ENCODE measurements at regions not wholly inside any gene's neighbourhood (a gene's known extent, or its start where the extent isn't known, plus 50 kb on each side); places are given as distances from the start of the nearest gene placed in this dataset.

GRCh38 chr4:162458051-162458450 lies 294.3 kb upstream of the FSTL5 start:
- H3K36me3 ChIP-seq: no peaks in the 10 kb centered on the region
- H3K27me3 ChIP-seq: no peaks in the 10 kb centered on the region
- 86 to 87% methylated on average over 6 of the region's 6 CpGs for whole genome bisulfite sequencing, 2 donors
- H3K9me3 ChIP-seq: no peaks in the 10 kb centered on the region
- no peak overlapping the region for H3K27ac ChIP-seq
- TF ChIP-seq POLR2AphosphoS5 (IDR thresholded peaks at IDR 0.05): no peak
- TF ChIP-seq EP300 (IDR thresholded peaks at IDR 0.05): no peak
- TF ChIP-seq CTCF (IDR thresholded peaks at IDR 0.05): no peak
- no peaks in the 10 kb centered on the region for H3K4me1 ChIP-seq
- no peak overlapping the region for H3K4me3 ChIP-seq
- DNase-seq: no peak
- intact Hi-C loops (cut with DNase I): no loop called here

- Histone ChIP-seq H3K36me3 (no peaks in the 10 kb centered on the region), H3K4me3 (no peak overlapping the region), H3K27ac (no peak overlapping the region), H3K9me3 (no peaks in the 10 kb centered on the region), H3K4me1 (no peaks in the 10 kb centered on the region), H3K27me3 (no peaks in the 10 kb centered on the region)
- intact Hi-C loops (cut with DNase I): no loop called here
- no peak for TF ChIP-seq POLR2AphosphoS5 (IDR thresholded peaks at IDR 0.05)
- no peak for TF ChIP-seq EP300 (IDR thresholded peaks at IDR 0.05)
- no peak for TF ChIP-seq CTCF (IDR thresholded peaks at IDR 0.05)
- no peak for TF ChIP-seq POLR2A (IDR thresholded peaks at IDR 0.05)
- 49 to 81% methylated on average over 5 of the region's 5 CpGs for WGBS, 2 donors
- DNase-seq: no peak
These were observed 293.5 kb upstream of the FSTL5 start for GRCh38 chr4:162457071-162457865.

- intact Hi-C loops (cut with DNase I): no loop called here
- no peak for TF ChIP-seq POLR2AphosphoS5 (IDR thresholded peaks at IDR 0.05)
- no peak for TF ChIP-seq EP300 (IDR thresholded peaks at IDR 0.05)
- no peak for TF ChIP-seq POLR2A (IDR thresholded peaks at IDR 0.05)
- TF ChIP-seq CTCF (IDR thresholded peaks at IDR 0.05): no peak
- Histone ChIP-seq H3K27me3 (no peaks in the 10 kb centered on the region), H3K4me1 (no peaks in the 10 kb centered on the region), H3K36me3 (no peaks in the 10 kb centered on the region), H3K9me3 (no peaks in the 10 kb centered on the region), H3K4me3 (no peak overlapping the region), H3K27ac (no peak overlapping the region)
- WGBS, 2 donors: 76 to 81% methylated on average over 3 of the region's 3 CpGs
- no peak for DNase-seq
These were observed 292.3 kb upstream of the FSTL5 start for GRCh38 chr4:162456106-162456505.

- no peak for DNase-seq
- H3K27me3 ChIP-seq: no peaks in the 10 kb centered on the region
- H3K4me1 ChIP-seq: no peaks in the 10 kb centered on the region
- TF ChIP-seq POLR2A (IDR thresholded peaks at IDR 0.05) (no peak), CTCF (IDR thresholded peaks at IDR 0.05) (no peak), EP300 (IDR thresholded peaks at IDR 0.05) (no peak)
- no peak overlapping the region for H3K27ac ChIP-seq
- no peak overlapping the region for H3K4me3 ChIP-seq
- no peaks in the 10 kb centered on the region for H3K9me3 ChIP-seq
- intact Hi-C loops (cut with DNase I): no loop called here
- H3K36me3 ChIP-seq: no peaks in the 10 kb centered on the region
These were observed 286.8 kb upstream of the FSTL5 start for GRCh38 chr4:162450531-162451035.

GRCh38 chr4:162443510-162443909 lies 279.7 kb upstream of the FSTL5 start:
- Histone ChIP-seq H3K4me3 (no peak overlapping the region), H3K27me3 (no peaks in the 10 kb centered on the region), H3K27ac (no peak overlapping the region), H3K36me3 (no peaks in the 10 kb centered on the region), H3K9me3 (no peaks in the 10 kb centered on the region), H3K4me1 (no peaks in the 10 kb centered on the region)
- no peak for DNase-seq
- TF ChIP-seq POLR2A (IDR thresholded peaks at IDR 0.05) (no peak), CTCF (IDR thresholded peaks at IDR 0.05) (no peak), POLR2AphosphoS5 (IDR thresholded peaks at IDR 0.05) (no peak), EP300 (IDR thresholded peaks at IDR 0.05) (no peak)
- intact Hi-C loops (cut with DNase I): no loop called here
- WGBS, 2 donors: 54 to 56% methylated on average over 2 of the region's 2 CpGs
